DOHH2 (cell line): ENCODE measurements at regions not wholly inside any gene's neighbourhood (a gene's known extent, or its start where the extent isn't known, plus 50 kb on each side); places are given as distances from the start of the nearest gene placed in this dataset.
"Not testable (repeated sequence)": the region's sequence is repeated elsewhere in the genome, so short reads cannot be mapped to it uniquely, and the experiment has no call there.

Experiments
- CTCF ChIP-seq: fragments of 200-600 bp; sonication (generic); IDR thresholded peaks from one replicate; pipeline ENCODE4 v1.5.1; 2014; ENCODE audit warnings: antibody characterized with exemption, mild to moderate bottlenecking, low read depth, low read length; ENCODE audit not compliant: poor library complexity, severe bottlenecking
- EZH2phosphoT487 ChIP-seq: fragments of 200-600 bp; sonication (generic); IDR thresholded peaks from 2 replicates; pipeline ENCODE4 v1.6.1; 2017; ENCODE audit warnings: borderline replicate concordance, mild to moderate bottlenecking, antibody characterized with exemption, low read length, moderate library complexity, mixed read lengths

GRCh38 chr5:122618046-122618445 is 156.8 kb upstream of the SNX2 start:
- not testable (repeated sequence) for TF ChIP-seq CTCF, EZH2phosphoT487
